ENCODE measurements at regions not wholly inside any gene's neighbourhood (a gene's known extent, or its start where the extent isn't known, plus 50 kb on each side); places are given as distances from the start of the nearest gene placed in this dataset.

DNA sequence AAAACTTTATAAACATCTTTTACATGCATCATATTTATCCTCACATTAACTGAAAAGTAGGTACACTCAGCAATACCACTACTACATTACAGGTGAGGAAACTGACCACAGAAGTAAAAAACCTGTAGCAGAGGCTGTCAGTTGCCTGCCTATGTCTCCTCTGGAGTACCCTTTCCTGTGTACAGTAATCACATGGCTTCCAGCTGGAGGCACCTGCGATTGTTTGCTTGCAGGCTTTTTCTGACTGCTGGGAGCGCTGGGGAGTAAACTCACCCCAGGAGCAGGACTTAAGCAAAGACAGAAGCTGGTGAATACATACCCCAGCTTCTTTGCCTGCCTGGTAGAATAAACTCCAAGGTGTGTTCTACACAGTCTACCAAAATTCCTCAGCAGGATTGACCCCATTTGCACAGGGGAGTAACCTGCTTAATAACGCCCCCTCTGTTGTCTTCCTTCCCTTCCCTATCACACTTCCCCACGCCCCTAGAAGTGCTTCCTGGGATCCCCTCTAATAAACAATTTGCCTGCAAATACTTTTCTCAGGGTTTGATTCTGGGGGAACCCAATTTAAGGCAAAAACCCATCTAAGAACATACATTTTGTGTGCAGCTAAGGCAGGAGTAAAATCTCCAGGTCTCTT lies 138.9 kb downstream of the PTH2R start:
- DNase-seq, result no peak

DNA sequence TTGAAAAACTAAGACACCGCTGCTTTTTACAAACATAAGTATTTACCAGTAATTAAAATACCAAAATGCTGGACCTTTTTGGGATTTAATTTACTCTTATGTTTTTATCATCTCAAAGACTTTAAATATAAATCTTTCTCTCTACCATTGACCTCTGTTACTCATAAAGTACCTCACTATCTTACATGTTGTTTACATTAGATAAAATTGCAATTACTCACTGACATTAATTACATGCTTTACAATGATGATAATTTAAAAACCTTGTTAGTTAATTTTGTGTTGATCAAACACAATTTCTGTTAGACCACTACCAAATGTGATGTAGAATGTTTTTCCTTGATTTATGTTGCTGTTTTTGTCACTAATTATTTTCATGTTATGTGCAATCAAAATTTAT lies 139.5 kb downstream of the PTH2R start:
- no peak for DNase-seq

DNA sequence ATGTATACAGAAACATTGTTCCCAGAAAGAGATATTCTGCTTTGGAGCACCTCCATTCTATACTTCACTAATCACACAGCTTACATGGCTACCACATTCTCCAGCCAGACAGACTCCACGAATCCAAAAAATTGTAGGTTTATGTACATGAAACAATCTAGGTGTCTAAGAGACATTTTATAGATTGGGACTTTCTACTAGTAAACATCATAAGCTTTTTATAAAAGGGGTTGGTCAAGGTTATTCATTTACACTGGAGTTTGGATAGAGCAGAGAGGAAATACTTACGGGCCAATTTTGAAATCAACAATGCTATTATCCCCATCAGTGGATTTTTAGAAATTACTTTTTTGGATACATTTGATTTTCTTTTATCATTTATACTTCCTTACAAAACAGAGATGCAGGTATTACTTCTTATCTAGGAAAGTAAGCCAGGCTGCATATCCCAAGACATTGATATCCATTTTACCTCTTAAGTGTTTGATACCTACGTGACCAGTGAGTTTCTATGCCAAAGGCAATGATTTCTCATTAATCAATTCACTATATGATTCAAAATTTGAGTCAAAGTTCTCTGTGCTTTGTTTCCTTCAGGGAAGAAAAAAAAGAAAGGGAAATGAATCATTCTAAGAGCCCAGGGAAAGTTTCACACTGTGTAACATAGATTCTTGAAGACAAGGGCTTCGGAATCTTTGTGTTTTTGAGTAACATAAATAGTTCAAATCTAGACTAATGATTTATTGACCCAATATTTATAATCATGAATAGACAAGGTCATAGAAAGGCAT lies 140.5 kb downstream of the PTH2R start:
- no peak for DNase-seq

DNA sequence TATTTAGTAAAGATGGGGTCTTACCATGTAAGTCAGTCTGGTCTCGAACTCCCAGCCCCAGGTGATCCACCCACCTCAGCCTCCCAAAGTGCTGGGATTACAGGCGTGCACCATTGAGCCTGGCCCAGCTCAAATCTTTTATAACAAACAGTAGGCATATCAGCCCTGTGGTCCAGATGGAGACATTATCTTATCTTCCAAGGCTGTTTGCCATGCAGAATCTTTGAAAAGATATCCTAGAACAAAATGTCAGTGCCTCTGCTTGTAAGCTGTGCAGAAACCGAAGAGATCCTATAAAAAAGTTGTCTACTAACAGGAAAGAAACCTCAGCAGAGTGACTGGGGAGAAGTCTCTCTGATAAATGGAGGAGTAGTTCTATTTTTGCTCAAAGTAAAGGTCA lies 142.1 kb downstream of the PTH2R start:
- no peak for DNase-seq

DNA sequence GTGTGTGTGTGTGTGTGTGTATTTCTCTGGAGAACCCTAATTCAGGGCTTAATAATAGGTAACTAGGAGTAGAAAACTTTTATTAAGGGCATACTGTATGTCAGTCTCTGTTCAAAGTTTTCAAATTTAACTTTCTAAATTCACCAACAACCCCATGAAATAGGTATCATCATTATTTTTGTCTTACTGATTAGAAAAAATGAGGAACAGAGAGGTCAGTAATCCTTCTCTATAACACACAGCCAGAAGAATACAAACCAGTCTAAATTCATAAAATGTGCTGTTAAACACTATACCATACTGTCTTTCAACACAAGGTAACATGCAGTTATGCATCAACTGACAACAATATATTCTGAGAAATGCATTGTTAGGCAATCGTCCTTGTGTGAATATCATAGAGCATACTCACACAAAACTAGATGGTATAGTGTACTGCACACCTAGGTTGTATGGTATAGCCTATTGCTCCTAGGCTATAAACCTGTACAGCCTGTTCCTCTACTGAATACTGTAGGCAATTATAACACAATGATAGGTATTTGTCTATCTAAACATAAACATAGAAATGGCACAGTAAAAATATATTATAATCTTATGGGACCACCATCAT lies 143.1 kb downstream of the PTH2R start:
- no peak for DNase-seq

DNA sequence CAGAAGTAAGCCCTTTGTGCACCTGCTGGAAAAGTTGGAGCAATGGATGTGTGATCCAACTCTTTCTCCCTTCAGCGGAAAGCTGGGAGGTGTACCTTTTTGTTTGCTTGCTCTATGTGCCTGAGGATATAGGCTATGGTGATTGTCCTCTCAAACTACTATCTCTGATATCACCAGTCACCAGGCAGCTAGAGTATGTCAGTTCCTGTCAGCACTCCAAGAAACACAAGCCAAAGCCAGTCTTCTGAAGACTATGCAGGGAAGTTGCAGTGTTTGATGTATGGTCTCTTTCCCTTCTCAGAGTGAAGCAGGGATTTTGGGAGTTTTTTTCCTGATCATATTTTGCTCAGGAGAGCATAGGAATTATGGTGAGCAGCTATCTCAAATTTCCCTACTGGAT lies 146.4 kb downstream of the PTH2R start:
- DNase-seq, result no peak

DNA sequence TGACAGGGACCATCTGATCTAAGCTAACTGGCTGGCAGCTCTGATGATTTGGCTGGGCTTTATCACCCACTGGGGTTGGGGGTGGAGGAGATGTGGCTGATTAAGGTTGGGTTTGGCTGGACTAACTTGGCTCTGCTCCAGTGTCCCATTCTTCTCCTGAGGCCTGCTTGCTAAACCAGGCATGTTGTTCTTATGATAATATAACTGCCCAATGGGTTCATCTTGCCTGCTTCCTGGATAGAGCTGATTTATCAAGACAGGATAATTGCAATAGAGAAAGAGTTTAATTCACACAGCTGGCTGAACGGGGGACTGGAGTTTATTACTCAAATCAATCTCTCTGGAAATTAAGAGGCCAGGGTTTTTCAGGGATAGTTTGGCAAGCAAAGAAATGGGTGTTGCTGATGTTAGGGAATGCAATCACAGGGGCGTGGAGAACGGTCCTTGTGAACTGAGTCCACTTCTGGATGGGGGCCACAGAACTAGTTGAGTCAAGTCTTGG lies 150.4 kb downstream of the PTH2R start:
- DNase-seq, result no peak

DNA sequence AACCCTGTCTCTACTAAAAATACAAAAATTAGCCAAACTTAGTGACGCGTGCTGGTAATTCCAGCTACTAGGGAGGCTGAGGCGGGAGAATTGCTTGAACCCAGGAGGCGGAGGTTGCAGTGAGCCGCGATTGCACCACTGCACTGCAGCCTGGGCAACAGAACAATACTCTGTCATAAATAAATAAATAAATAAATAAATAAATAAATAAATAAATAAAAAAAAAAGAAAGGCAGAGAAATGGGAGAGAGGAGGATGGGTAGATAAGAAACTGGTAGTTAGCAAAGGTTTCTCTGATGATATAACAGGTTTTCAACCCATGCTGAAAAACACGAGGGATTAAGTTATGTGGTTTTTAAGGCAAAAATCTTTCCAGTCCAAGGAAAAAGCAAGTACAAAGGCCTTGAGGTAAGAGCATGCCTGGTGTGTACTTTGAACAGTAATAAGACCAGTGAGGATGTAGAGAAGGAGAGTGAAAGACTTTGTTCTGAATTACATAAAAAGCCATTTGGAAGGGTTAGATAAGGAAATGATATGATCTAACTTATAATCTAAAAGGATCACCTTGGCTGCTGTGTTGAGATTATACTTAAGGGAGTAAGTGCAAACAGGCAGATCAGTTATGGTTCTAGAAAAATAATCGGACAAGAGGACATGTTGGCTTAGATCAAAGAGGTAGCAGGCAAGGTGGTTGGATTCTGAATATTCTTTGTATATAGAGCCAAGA lies 159.3 kb downstream of the PTH2R start:
- no peak for DNase-seq

DNA sequence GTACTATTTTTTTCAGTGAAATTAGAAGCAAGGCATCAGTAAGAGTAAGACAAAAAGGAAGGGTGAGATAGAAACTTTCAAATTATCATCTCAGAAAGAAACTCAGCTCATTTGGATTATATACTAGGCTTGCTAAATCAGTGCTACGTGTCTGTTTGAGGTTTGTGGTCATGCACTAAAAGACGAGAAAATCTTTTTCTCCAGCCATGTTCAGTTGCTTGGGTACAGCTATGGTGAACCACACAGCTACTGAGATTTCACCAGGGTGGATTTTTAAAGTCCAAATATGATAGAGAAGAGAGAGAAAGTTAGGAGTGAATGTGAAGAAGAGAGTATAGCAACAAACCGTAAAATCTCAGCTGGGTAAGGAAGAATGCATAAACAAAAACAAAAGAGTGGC lies 161.6 kb downstream of the PTH2R start:
- no peak for DNase-seq

DNA sequence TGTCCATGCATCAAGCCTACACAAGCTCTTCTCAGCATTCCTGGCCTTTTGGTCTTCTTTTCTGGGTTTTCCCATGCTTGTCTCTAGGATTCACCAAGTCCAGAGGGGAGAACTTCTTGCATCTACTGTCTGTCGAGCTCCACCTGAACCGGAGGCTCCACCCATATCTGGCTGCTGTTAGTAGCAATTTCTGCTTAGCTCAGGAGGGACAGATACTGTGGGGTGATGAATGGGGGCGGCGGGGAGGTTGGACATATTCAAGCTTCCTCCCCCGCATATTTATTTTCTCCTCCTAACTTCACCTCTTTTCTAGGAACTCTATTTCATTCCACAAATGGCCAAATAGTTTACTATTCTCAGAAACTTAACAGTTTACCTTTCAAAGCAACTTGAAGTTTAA lies 163.5 kb downstream of the PTH2R start:
- no peak for DNase-seq

DNA sequence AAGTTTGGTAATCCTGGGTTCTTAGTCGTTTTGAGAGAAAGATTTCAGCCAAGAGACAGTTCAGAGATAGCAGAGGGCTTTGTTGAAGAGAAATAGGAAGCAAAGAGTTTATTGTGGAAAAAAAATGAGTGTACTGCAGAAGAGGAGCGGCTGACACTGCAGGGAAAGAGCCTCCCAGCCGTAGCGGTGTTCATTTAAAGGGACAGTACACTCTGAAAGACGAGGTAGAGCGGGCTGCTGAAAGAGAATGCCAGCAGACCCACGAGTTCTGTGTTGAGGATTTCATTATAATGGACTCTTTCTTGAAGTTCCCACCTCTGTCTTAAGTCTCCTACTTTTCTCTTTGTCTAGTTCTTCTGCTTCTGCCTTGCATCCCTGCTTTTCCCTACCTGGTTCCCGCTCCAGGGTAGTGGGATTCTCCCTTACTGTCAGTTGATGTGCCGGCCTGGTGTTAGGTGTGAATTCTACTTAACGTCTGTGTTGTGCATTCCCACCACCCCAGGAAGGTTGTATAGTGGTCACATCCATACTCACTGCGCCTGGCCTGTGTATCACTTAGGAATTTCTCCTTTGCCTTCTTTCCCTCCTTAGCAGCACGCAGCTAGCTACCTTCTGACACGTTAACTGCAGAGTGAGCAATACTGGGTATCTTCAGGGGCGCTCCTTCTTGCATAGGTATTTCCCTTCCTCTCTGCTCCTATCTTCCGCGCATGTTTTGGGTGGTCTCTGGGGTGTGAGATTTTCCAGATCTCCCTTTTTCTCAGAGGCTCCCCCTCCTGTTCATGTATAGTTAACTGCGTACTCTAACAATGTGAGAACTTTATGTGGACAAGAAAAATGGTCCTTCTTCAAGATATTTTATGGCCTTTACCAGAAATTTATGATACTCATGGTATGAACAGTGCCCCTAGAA lies 164.5 kb downstream of the PTH2R start:
- DNase-seq, result no peak

DNA sequence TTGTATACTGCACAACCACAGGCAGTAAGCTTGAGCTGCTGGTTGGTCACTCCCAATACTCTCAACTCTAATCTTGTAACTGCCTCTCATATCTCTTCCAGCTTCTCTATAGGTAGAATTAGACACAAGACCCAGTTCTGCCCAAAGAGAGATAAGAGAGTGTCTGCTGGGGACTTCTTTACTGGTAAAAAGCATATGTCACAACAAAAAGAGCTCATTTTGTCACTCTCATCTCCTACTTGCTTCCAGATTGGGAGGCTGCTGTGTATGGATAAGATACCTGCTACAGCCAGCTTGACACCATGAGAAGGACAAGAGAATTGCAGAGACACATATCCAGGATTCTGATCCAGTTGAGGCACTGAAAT lies 165.2 kb downstream of the PTH2R start:
- no peak for DNase-seq

DNA sequence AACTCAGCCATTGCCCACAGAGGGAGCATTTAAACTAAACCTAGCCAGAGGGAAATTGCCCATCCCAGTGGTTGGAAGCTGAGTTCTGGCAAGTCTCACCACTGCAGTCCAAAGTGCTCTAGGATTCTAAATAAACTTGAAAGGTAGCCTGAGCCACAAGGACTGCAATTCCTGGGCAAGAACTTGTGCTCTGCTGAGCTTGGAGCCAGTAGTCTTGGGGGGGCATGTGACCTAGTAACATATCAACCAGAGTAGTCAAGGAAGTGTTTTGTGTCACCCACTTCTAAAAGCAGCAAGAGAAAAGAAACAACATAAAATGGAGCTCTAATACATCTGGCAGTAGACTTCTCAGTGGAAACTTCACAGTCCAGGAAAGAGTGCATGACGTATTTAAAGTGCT lies 167.0 kb downstream of the PTH2R start:
- no peak for DNase-seq

DNA sequence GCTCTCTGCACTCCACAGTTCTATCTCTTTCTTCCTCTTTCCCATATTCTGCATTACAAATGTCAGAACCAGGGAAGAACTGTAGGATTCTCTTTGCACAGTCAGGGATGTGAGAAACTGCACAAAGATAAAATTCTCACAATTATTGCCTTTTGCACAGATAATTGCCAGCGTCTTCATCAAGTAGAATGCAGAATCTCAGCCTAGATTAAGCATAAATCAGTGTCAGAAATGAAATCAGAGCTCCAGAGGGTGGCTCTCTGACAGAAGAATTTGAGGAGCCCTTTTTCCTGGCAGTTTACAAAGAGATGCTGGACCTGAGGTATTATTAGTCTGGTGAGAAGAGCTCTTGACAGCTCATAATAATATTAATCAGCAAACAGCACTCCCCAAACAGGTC lies 173.1 kb downstream of the PTH2R start:
- DNase-seq, result no peak

DNA sequence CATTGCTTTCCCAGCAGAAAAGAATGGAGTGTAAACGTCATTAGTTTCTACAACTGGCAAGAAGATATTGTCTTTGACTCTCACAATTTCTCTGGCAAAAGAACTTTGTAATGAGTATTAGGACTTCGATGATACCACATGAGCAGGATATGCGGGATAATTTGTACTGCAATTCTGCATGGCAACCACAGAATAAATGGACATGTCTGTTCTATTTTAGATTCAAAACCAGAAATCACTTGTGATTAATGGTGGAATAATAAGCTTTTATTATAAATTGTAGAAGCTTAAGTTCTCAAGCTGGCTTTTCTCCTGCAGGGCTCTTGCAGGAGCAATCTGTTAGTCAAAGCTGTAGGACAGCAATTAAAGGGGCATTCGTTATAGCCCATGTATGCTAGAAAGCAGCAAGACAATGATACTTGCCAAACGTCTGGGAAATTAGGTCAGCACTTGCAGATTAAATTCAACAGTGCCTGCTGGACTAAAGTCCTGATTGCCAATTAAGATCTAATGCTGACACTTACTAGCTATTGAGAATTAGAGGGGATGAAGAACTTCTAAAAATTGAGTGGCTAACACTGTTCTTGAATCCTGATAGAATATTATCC lies 177.9 kb downstream of the PTH2R start:
- DNase-seq, result no peak

DNA sequence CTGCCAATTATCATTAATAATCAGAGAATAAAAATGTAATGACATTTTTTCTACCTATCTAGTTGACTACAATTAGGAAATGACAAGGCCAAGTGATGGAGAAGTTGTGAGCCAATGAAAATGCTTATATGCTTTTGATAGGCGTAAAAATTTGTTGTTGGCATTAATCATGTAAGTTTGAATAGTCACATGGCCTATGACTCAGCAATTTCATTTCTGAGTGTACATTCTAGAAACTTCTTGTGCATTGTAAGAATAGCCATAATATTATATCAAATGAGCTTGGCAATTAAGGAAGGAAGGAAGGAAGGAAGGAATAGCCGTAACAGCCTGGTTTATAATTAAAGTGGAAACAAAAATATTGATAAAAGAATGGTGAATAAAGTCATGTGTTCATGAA lies 179.9 kb downstream of the PTH2R start:
- no peak for DNase-seq

DNA sequence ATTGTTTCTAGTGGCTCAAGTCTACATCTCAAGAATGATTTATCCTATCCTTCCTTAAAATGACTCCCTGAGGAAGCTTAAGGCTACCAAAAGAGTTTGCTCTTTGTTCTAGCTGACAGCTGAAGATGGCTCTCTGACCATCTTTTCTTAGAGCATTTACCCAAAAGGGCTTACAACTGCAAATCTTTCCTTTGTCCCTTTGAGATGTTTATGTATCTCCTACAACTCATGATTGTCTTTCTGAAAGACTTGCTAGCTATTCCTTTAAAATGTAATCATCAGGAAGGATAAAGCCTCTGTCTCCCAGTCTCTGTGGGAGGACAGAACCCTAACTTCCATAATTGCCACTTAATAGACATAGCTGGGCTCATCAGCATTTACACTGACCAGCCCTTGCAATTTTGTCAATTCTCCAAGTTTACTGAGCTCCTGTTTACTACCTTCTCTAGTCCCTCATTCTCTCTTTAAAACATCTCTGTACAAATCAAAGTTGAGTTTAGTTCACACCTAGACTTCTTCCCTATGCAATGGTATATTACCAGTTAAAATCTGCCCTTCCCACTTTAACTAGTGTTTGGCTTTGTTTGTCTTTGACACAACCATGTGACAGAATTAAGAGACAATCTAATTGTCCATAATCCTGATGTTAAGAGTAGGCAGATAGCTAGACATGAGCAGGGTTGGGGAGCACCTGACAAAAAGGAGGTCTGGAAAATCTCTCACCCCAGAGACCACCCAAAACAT lies 188.2 kb downstream of the PTH2R start:
- no peak for DNase-seq

DNA sequence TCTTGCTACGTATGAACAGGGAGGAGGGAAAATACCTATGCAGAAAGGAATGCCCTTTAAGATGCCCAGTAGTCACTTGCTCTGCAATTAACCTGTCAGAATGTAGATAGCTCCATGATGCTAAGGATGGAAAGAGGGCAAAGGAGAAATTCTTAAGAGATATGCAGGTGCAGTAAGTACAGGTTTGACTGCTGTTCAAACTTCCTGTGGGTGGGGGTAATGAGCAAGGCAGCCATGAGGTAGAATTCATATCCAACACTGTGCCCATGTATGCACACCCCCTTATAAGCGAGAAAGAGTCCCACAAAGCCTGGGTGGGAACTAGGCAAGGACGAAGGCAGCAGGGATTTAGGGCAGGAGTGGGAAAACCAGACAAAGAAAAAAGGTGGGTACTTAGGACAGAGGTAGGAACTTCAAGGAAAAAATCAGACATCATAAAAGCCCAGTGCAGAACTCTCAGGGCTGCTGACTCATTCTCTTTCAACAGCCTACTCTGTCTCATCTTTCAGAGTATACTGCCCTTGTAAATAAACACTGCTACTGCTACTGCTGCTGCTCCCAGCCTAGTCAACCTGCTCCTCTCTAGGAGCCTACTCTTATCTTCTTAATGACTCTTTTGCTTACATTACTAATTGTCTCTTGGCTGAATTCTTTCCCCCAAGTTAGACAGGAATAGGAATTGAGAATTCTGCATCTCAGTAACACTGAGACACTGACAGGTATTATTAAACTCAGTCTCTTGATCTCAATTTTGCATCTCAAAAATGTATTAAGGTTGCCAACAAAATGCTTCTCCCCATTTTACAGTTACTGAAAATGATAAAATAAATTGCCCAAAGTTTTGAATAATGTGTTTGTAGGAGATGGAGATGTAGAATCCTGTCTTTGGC lies 189.0 kb downstream of the PTH2R start:
- no peak for DNase-seq

DNA sequence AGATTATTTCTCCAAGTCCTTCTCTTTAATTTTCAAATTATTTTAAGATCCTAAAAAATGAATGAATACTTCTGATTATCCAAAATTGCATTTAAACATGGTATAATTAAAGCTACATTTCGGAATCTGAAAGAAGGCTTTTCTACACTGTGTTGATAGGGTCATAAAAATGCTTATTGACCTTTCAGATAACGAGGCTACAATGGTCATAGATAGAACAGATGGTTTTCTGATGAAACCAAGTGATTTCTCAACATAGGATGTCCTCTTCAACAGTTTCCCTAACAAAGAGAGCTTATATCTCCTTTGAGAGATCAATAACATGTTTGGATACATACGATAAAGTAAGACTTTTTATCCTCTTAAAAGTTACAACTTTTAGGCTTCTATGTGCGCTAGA lies 201.1 kb downstream of the PTH2R start:
- DNase-seq, result no peak
